ENCODE measurements at regions not wholly inside any gene's neighbourhood (a gene's known extent, or its start where the extent isn't known, plus 50 kb on each side); places are given as distances from the start of the nearest gene placed in this dataset.

GRCh38 chr1:78236716-78237115, 190.9 kb downstream of the GIPC2 start:
- H3K4me3 ChIP-seq, result no peak overlapping the region
- no peaks in the 10 kb centered on the region for H3K27me3 ChIP-seq
- intact Hi-C loops (cut with DNase I), result no loop called here
- no peaks in the 10 kb centered on the region for H3K9me3 ChIP-seq (replicated peaks in 1 of 3)
- no peaks in the 10 kb centered on the region for H3K4me1 ChIP-seq (replicated peaks in 1 of 2)
- DNase-seq, result no peak
- no peak for TF ChIP-seq POLR2A (IDR thresholded peaks at IDR 0.05)
- no peak for TF ChIP-seq CTCF (IDR thresholded peaks at IDR 0.05)
- H3K36me3 ChIP-seq (replicated peaks in 1 of 2), result no peaks in the 10 kb centered on the region
- 86 to 97% (median 88%) methylated on average over 1 of the region's 1 CpG for WGBS, 4 donors
- no peak overlapping the region for H3K27ac ChIP-seq

GRCh38 chr1:78237364-78237916, 191.7 kb downstream of the GIPC2 start:
- no peaks in the 10 kb centered on the region for H3K9me3 ChIP-seq (replicated peaks in 1 of 3)
- no peak for TF ChIP-seq POLR2A (IDR thresholded peaks at IDR 0.05)
- no peak for TF ChIP-seq CTCF (IDR thresholded peaks at IDR 0.05)
- intact Hi-C loops (cut with DNase I), result no loop called here
- no peak overlapping the region for H3K27ac ChIP-seq
- WGBS, 4 donors, result 54 to 67% (median 63%) methylated on average over 4 of the region's 4 CpGs
- H3K27me3 ChIP-seq, result no peaks in the 10 kb centered on the region
- H3K4me3 ChIP-seq, result no peak overlapping the region
- H3K4me1 ChIP-seq (replicated peaks in 1 of 2), result no peaks in the 10 kb centered on the region
- H3K36me3 ChIP-seq (replicated peaks in 1 of 2), result no peaks in the 10 kb centered on the region
- DNase-seq, result no peak

GRCh38 chr1:78240191-78240590, 194.4 kb downstream of the GIPC2 start:
- WGBS, 4 donors, result 64 to 72% (median 65%) methylated on average over 2 of the region's 2 CpGs
- Histone ChIP-seq H3K27ac (no peak overlapping the region), H3K27me3 (no peaks in the 10 kb centered on the region), H3K4me3 (no peak overlapping the region), H3K4me1 (replicated peaks in 1 of 2) (no peaks in the 10 kb centered on the region), H3K36me3 (replicated peaks in 1 of 2) (no peaks in the 10 kb centered on the region), H3K9me3 (replicated peaks in 1 of 3) (no peaks in the 10 kb centered on the region)
- TF ChIP-seq POLR2A (IDR thresholded peaks at IDR 0.05), result no peak
- no peak for TF ChIP-seq CTCF (IDR thresholded peaks at IDR 0.05)
- DNase-seq, result no peak
- intact Hi-C loops (cut with DNase I), result no loop called here

GRCh38 chr1:78240755-78241154, 195.0 kb downstream of the GIPC2 start:
- no peaks in the 10 kb centered on the region for H3K9me3 ChIP-seq (replicated peaks in 1 of 3)
- WGBS, 4 donors, result 49 to 59% (median 54%) methylated on average over 3 of the region's 3 CpGs

More at GRCh38 chr1:78240755-78241154, 195.0 kb downstream of the GIPC2 start:
- H3K4me1 ChIP-seq (replicated peaks in 1 of 2), result no peaks in the 10 kb centered on the region
- intact Hi-C loops (cut with DNase I), result no loop called here
- DNase-seq, result no peak
- TF ChIP-seq CTCF (IDR thresholded peaks at IDR 0.05), result no peak
- H3K36me3 ChIP-seq (replicated peaks in 1 of 2), result no peaks in the 10 kb centered on the region
- no peaks in the 10 kb centered on the region for H3K27me3 ChIP-seq
- H3K4me3 ChIP-seq, result no peak overlapping the region
- H3K27ac ChIP-seq, result no peak overlapping the region

Data from adrenal gland (tissue), 9 donors.